PC-3 (cell line): ENCODE measurements at regions not wholly inside any gene's neighbourhood (a gene's known extent, or its start where the extent isn't known, plus 50 kb on each side); places are given as distances from the start of the nearest gene placed in this dataset.

Experiments
- EZH2 ChIP-seq: fragments of 300-600 bp; sonication (generic); IDR thresholded peaks from one replicate; pipeline ENCODE4 v1.6.1; 2017; ENCODE audit warnings: antibody characterized with exemption, mild to moderate bottlenecking, low read length; ENCODE audit not compliant: unreplicated experiment
- EZH2phosphoT487 ChIP-seq: fragments of 300-600 bp; sonication (generic); IDR thresholded peaks from 2 replicates; pipeline ENCODE4 v1.6.1; 2018; ENCODE audit warnings: mild to moderate bottlenecking, antibody characterized with exemption, low read length, borderline replicate concordance
- TF ChIP-seq, protein P1 (sequence below): fragments of 300-600 bp; sonication (generic); conservative IDR thresholded peaks from 2 replicates; pipeline ENCODE4 v1.5.1; 2017; ENCODE audit warnings: antibody characterized with exemption, low read depth, mild to moderate bottlenecking, low read length

DNA sequence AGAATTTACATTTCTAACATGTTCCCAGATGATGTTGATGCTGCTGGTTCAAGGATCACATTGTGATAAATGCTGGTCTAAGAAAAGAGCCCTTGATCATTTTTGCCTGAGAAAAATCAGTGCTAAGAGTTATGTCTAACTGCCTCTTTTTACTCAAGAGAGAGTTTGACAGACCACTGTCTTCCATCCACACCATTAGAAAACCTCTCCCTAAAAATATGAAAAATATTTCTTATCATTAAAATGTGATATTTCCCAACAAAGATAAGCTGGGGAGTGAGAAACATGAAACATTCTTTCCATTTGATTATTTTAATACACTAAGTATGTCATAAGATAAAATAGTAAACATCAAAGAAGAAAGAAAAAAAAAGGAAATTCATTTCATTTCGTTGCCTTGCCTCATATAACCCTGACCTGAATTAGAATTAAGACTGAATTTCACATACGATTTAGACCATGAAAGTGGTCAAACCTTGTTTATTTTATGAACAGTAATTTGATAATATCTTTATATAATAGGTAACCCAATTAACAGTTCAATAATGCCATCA, 471.8 kb upstream of the ARHGEF26 start:
- TF ChIP-seq, protein P1, sequence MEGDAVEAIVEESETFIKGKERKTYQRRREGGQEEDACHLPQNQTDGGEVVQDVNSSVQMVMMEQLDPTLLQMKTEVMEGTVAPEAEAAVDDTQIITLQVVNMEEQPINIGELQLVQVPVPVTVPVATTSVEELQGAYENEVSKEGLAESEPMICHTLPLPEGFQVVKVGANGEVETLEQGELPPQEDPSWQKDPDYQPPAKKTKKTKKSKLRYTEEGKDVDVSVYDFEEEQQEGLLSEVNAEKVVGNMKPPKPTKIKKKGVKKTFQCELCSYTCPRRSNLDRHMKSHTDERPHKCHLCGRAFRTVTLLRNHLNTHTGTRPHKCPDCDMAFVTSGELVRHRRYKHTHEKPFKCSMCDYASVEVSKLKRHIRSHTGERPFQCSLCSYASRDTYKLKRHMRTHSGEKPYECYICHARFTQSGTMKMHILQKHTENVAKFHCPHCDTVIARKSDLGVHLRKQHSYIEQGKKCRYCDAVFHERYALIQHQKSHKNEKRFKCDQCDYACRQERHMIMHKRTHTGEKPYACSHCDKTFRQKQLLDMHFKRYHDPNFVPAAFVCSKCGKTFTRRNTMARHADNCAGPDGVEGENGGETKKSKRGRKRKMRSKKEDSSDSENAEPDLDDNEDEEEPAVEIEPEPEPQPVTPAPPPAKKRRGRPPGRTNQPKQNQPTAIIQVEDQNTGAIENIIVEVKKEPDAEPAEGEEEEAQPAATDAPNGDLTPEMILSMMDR = no peak
- TF ChIP-seq EZH2phosphoT487 = no peak
- TF ChIP-seq EZH2 = no peak
